ENCODE measurements at regions not wholly inside any gene's neighbourhood (a gene's known extent, or its start where the extent isn't known, plus 50 kb on each side); places are given as distances from the start of the nearest gene placed in this dataset.

DNA sequence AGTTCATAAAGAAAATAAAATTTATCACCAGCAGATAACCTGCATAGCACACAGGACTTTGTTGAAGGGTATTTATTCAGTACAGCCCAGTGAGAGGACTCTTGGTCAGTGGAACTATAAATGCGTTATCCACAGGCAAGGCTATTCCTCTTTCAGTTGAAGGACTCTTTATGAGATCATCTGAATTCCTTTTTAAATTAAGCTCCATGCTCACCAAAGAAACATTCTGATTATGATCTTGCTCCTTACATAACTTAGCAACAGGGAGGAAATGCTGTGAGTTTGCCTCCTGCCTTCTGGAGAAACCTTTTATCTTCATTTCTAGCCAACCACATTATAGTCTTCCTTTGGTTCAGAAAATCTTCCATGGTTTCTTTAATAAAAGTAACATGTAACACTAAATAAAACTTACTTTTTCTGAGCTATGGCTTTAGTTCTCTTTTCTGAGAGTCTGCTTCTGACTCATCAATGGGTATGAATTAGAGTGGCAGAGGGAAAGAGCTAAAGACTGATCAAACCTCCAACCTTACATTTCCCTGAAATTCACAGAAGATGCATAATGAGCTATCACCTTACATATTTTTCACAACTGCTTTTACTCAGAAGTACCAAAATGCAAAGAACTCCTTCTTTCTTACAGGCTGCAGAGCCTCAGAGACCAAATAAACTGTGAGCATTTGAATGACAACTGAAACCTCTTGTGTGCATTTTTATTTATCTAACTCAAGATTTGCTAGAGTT, 267.2 kb downstream of the ADGRG6 start:
- no peak for DNase-seq (ENCODE audit: low spot score)
- no peaks in the 10 kb centered on the region for H4K20me1 ChIP-seq (ENCODE audit: insufficient read depth, low read length)
- no peak for TF ChIP-seq EZH2phosphoT487 (IDR thresholded peaks at IDR 0.05; ENCODE audit: borderline replicate concordance, low read depth, low read length)
- TF ChIP-seq, protein P1, sequence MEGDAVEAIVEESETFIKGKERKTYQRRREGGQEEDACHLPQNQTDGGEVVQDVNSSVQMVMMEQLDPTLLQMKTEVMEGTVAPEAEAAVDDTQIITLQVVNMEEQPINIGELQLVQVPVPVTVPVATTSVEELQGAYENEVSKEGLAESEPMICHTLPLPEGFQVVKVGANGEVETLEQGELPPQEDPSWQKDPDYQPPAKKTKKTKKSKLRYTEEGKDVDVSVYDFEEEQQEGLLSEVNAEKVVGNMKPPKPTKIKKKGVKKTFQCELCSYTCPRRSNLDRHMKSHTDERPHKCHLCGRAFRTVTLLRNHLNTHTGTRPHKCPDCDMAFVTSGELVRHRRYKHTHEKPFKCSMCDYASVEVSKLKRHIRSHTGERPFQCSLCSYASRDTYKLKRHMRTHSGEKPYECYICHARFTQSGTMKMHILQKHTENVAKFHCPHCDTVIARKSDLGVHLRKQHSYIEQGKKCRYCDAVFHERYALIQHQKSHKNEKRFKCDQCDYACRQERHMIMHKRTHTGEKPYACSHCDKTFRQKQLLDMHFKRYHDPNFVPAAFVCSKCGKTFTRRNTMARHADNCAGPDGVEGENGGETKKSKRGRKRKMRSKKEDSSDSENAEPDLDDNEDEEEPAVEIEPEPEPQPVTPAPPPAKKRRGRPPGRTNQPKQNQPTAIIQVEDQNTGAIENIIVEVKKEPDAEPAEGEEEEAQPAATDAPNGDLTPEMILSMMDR (conservative IDR thresholded peaks at IDR 0.05; ENCODE audit: low read length) = no peak
- H3K4me1 ChIP-seq (ENCODE audit: insufficient read depth, low read length, poor library complexity, severe bottlenecking) = no peaks in the 10 kb centered on the region
- H3K79me2 ChIP-seq (ENCODE audit: insufficient read depth, low read depth, low read length) = no peaks in the 10 kb centered on the region
- H2AFZ ChIP-seq (ENCODE audit: low read length) = no peak overlapping the region
- no peak overlapping the region for H3K4me2 ChIP-seq (ENCODE audit: low read length)
- no peak overlapping the region for H3K4me3 ChIP-seq (ENCODE audit: low read depth, low read length, poor library complexity, severe bottlenecking)
- intact Hi-C loops (cut with micrococcal nuclease; ENCODE audit: unreplicated experiment) = loop anchor here (5.0 to 10.0 kb wide), 2 partner anchors 458 to 856 kb away; no protein-coding TSS in a partner anchor
- H3K27ac ChIP-seq (ENCODE audit: low read depth, low read length, poor library complexity, severe bottlenecking) = no peak overlapping the region
- ChIA-PET CTCF (ENCODE audit: unreplicated experiment) (no interaction called here), POLR2A (interaction anchor here (0.6 kb wide), 1 partner anchor 1212 kb away, joined by 4 read pairs; no protein-coding TSS in a partner anchor)
- no peaks in the 10 kb centered on the region for H3K36me3 ChIP-seq (ENCODE audit: insufficient read depth, low read length)
- H3K9me3 ChIP-seq (ENCODE audit: low read length) = no peaks in the 10 kb centered on the region
- H3K9me2 ChIP-seq (ENCODE audit: insufficient read depth, low read length) = no peaks in the 10 kb centered on the region
- BruUV-seq (replicated peaks) = no TSS peak

DNA sequence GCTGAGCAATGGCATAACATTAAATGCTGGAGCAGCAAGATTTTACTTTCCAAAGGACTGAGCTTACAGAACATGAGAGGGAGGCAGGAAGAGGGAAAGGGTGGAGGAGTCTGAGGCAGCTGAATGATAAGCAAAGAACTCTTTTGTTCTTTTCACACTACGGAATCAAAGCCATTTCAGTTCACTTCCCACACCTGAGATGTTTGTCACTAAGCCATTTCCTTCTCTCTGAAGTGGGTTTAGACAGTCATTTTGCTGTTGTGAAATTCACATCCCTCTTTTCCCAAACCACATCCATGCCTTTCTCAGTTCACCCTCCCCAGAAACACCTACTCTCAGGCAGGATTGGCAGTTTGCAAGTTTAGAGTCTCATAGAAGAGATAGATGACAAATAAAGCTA, 267.9 kb downstream of the ADGRG6 start:
- no peak overlapping the region for H2AFZ ChIP-seq (ENCODE audit: low read length)

More for the DNA sequence above, 267.9 kb downstream of the ADGRG6 start:
- H3K79me2 ChIP-seq (ENCODE audit: insufficient read depth, low read depth, low read length) = no peaks in the 10 kb centered on the region
- H3K9me3 ChIP-seq (ENCODE audit: low read length) = no peaks in the 10 kb centered on the region
- no peaks in the 10 kb centered on the region for H4K20me1 ChIP-seq (ENCODE audit: insufficient read depth, low read length)
- intact Hi-C loops (cut with micrococcal nuclease; ENCODE audit: unreplicated experiment) = loop anchor here (5.0 to 10.0 kb wide), 2 partner anchors 458 to 855 kb away; no protein-coding TSS in a partner anchor
- TF ChIP-seq EZH2phosphoT487 (IDR thresholded peaks at IDR 0.05; ENCODE audit: borderline replicate concordance, low read depth, low read length) = no peak
- TF ChIP-seq, protein P1 (conservative IDR thresholded peaks at IDR 0.05; ENCODE audit: low read length) = no peak
- H3K4me1 ChIP-seq (ENCODE audit: insufficient read depth, low read length, poor library complexity, severe bottlenecking) = no peaks in the 10 kb centered on the region
- no TSS peak for BruUV-seq (replicated peaks)
- no peaks in the 10 kb centered on the region for H3K9me2 ChIP-seq (ENCODE audit: insufficient read depth, low read length)
- H3K36me3 ChIP-seq (ENCODE audit: insufficient read depth, low read length) = no peaks in the 10 kb centered on the region
- H3K27ac ChIP-seq (ENCODE audit: low read depth, low read length, poor library complexity, severe bottlenecking) = no peak overlapping the region
- no peak overlapping the region for H3K4me2 ChIP-seq (ENCODE audit: low read length)
- ChIA-PET CTCF (ENCODE audit: unreplicated experiment) (no interaction called here), POLR2A (interaction anchor here (0.6 kb wide), 1 partner anchor 1211 kb away, joined by 4 read pairs; no protein-coding TSS in a partner anchor)
- H3K4me3 ChIP-seq (ENCODE audit: low read depth, low read length, poor library complexity, severe bottlenecking) = no peak overlapping the region
- DNase-seq (ENCODE audit: low spot score) = no peak
